HFF-Myc (cell line): ENCODE measurements at regions not wholly inside any gene's neighbourhood (a gene's known extent, or its start where the extent isn't known, plus 50 kb on each side); places are given as distances from the start of the nearest gene placed in this dataset.

Experiments
- DNase-seq: peaks from one replicate; pipeline ENCODE4 v3.0.0-alpha.2; 2011; ENCODE audit warnings: low read depth; ENCODE audit errors: extremely low read depth
- H3K4me3 ChIP-seq: replicated peaks from 2 replicates; pipeline ENCODE4 v1.5.1; 2011; ENCODE audit warnings: low read depth, mild to moderate bottlenecking, control low read depth, low read length
- CTCF ChIP-seq: IDR thresholded peaks from 2 replicates; pipeline ENCODE4 v1.5.1; 2012; ENCODE audit warnings: mild to moderate bottlenecking, low read depth, low read length, control low read depth; ENCODE audit errors: missing control alignments

- no peak for TF ChIP-seq CTCF
- no peak for DNase-seq
- H3K4me3 ChIP-seq, result no peak overlapping the region
Observed at GRCh38 chr9:135279385-135279784, 191.9 kb downstream of the OLFM1 start.

GRCh38 chr9:135279834-135280393, 192.4 kb downstream of the OLFM1 start:
- TF ChIP-seq CTCF, result no peak
- H3K4me3 ChIP-seq, result no peak overlapping the region
- DNase-seq, result no peak

GRCh38 chr9:135280666-135281065, 193.2 kb downstream of the OLFM1 start:
- H3K4me3 ChIP-seq, result no peak overlapping the region
- TF ChIP-seq CTCF, result no peak
- DNase-seq, result no peak

- DNase-seq, result no peak
- no peak overlapping the region for H3K4me3 ChIP-seq
- no peak for TF ChIP-seq CTCF
Observed at GRCh38 chr9:135281151-135281550, 193.7 kb downstream of the OLFM1 start.

- no peak overlapping the region for H3K4me3 ChIP-seq
- no peak for DNase-seq
- no peak for TF ChIP-seq CTCF
Observed at GRCh38 chr9:135281791-135282737, 194.6 kb downstream of the OLFM1 start.

- no peak for DNase-seq
- no peak for TF ChIP-seq CTCF
- H3K4me3 ChIP-seq, result no peak overlapping the region
Observed at GRCh38 chr9:135282808-135283207, 195.3 kb downstream of the OLFM1 start.
